ES-I3 (cell line): ENCODE measurements at regions not wholly inside any gene's neighbourhood (a gene's known extent, or its start where the extent isn't known, plus 50 kb on each side); places are given as distances from the start of the nearest gene placed in this dataset.
"Not testable (repeated sequence)": the region's sequence is repeated elsewhere in the genome, so short reads cannot be mapped to it uniquely, and the experiment has no call there.

Experiments used
- H3K36me3 ChIP-seq: 2 replicates; pipeline ENCODE4 v1.6.1; 2013; ENCODE audit warnings: mild to moderate bottlenecking, low read length, control low read depth, moderate library complexity; ENCODE audit not compliant: insufficient read depth
- H3K4me1 ChIP-seq: 2 replicates; pipeline ENCODE4 v1.6.1; 2013; ENCODE audit warnings: mild to moderate bottlenecking, control low read depth, low read length; ENCODE audit not compliant: insufficient read depth
- H3K9ac ChIP-seq: 2 replicates; pipeline ENCODE4 v1.6.1; 2013; ENCODE audit warnings: low read depth, mild to moderate bottlenecking, low read length, moderate library complexity
- H3K9me3 ChIP-seq: 2 replicates; pipeline ENCODE4 v1.6.1; 2013; ENCODE audit warnings: mild to moderate bottlenecking, low read length, moderate library complexity; ENCODE audit not compliant: control insufficient read depth, insufficient read depth

GRCh38 chr3:157858821-157859220, 247.4 kb downstream of the SHOX2 start:
- H3K4me1 ChIP-seq, result no peaks in the 10 kb centered on the region
- no peak overlapping the region for H3K9ac ChIP-seq
- no peaks in the 10 kb centered on the region for H3K9me3 ChIP-seq
- H3K36me3 ChIP-seq, result no peaks in the 10 kb centered on the region

- Histone ChIP-seq H3K9ac (no peak overlapping the region), H3K4me1 (no peaks in the 10 kb centered on the region), H3K36me3 (no peaks in the 10 kb centered on the region), H3K9me3 (no peaks in the 10 kb centered on the region)
These were observed 248.8 kb downstream of the SHOX2 start for GRCh38 chr3:157857440-157857839.

GRCh38 chr3:157856078-157856939, 249.9 kb downstream of the SHOX2 start:
- no peaks in the 10 kb centered on the region for H3K36me3 ChIP-seq
- H3K9me3 ChIP-seq, result no peaks in the 10 kb centered on the region
- no peak overlapping the region for H3K9ac ChIP-seq
- no peaks in the 10 kb centered on the region for H3K4me1 ChIP-seq

GRCh38 chr3:157845839-157846238, 260.4 kb downstream of the SHOX2 start:
- not testable (repeated sequence) for H3K9me3 ChIP-seq, H3K4me1 ChIP-seq, H3K9ac ChIP-seq, H3K36me3 ChIP-seq

- Histone ChIP-seq H3K9ac (no peak overlapping the region), H3K36me3 (no peaks in the 10 kb centered on the region), H3K4me1 (no peaks in the 10 kb centered on the region)
These were observed 261.2 kb downstream of the SHOX2 start for GRCh38 chr3:157844800-157845565.

GRCh38 chr3:157844216-157844615, 262.0 kb downstream of the SHOX2 start:
- Histone ChIP-seq H3K4me1 (no peaks in the 10 kb centered on the region), H3K9ac (no peak overlapping the region), H3K36me3 (no peaks in the 10 kb centered on the region), H3K9me3 (no peaks in the 10 kb centered on the region)

More at GRCh38 chr3:157844800-157845565, 261.2 kb downstream of the SHOX2 start:
- no peaks in the 10 kb centered on the region for H3K9me3 ChIP-seq

GRCh38 chr3:157841029-157841428, 265.2 kb downstream of the SHOX2 start:
- no peaks in the 10 kb centered on the region for H3K9me3 ChIP-seq
- H3K36me3 ChIP-seq, result no peaks in the 10 kb centered on the region
- no peaks in the 10 kb centered on the region for H3K4me1 ChIP-seq
- no peak overlapping the region for H3K9ac ChIP-seq

- H3K4me1 ChIP-seq, result no peaks in the 10 kb centered on the region
- H3K9me3 ChIP-seq, result no peaks in the 10 kb centered on the region
- no peak overlapping the region for H3K9ac ChIP-seq
- H3K36me3 ChIP-seq, result no peaks in the 10 kb centered on the region
These were observed 265.7 kb downstream of the SHOX2 start for GRCh38 chr3:157840564-157840963.

GRCh38 chr3:157838457-157838856, 267.8 kb downstream of the SHOX2 start:
- Histone ChIP-seq H3K36me3 (no peaks in the 10 kb centered on the region), H3K9ac (no peak overlapping the region), H3K9me3 (no peaks in the 10 kb centered on the region), H3K4me1 (no peaks in the 10 kb centered on the region)

GRCh38 chr3:157837336-157837735, 268.9 kb downstream of the SHOX2 start:
- H3K9ac ChIP-seq, result no peak overlapping the region
- no peaks in the 10 kb centered on the region for H3K9me3 ChIP-seq
- no peaks in the 10 kb centered on the region for H3K4me1 ChIP-seq
- no peaks in the 10 kb centered on the region for H3K36me3 ChIP-seq

- H3K9ac ChIP-seq, result no peak overlapping the region
- H3K9me3 ChIP-seq, result no peaks in the 10 kb centered on the region
- H3K36me3 ChIP-seq, result no peaks in the 10 kb centered on the region
- no peaks in the 10 kb centered on the region for H3K4me1 ChIP-seq
These were observed 270.2 kb downstream of the SHOX2 start for GRCh38 chr3:157836022-157836421.

GRCh38 chr3:157832588-157832987, 273.6 kb downstream of the SHOX2 start:
- Histone ChIP-seq H3K4me1 (no peaks in the 10 kb centered on the region), H3K9ac (no peak overlapping the region), H3K36me3 (no peaks in the 10 kb centered on the region), H3K9me3 (peaks cover 3% of the 10 kb centered on the region; the same call in 1 of the 2 replicates)

GRCh38 chr3:157830556-157831236, 275.5 kb downstream of the SHOX2 start:
- H3K9ac ChIP-seq, result no peak overlapping the region
- peaks cover 3% of the 10 kb centered on the region; the same call in 1 of the 2 replicates for H3K9me3 ChIP-seq
- no peaks in the 10 kb centered on the region for H3K36me3 ChIP-seq
- H3K4me1 ChIP-seq, result no peaks in the 10 kb centered on the region

GRCh38 chr3:157829786-157830185, 276.4 kb downstream of the SHOX2 start:
- peaks cover 3% of the 10 kb centered on the region; the same call in 1 of the 2 replicates for H3K9me3 ChIP-seq
- H3K4me1 ChIP-seq, result no peaks in the 10 kb centered on the region
- H3K9ac ChIP-seq, result no peak overlapping the region
- H3K36me3 ChIP-seq, result no peaks in the 10 kb centered on the region
